Type B pancreatic cell (in vitro differentiated cells): ENCODE measurements at regions not wholly inside any gene's neighbourhood (a gene's known extent, or its start where the extent isn't known, plus 50 kb on each side); places are given as distances from the start of the nearest gene placed in this dataset.

ENCODE experiments used
- DNase-seq: peaks from one replicate; pipeline ENCODE4 v3.0.0; 2021; ENCODE audit warnings: mixed read lengths; ENCODE audit not compliant: unreplicated experiment; ENCODE audit errors: extremely low spot score
- H3K27ac Mint-ChIP-seq: 2 replicates; pipeline ENCODE4 v1.8.0; 2021; ENCODE audit warnings: mild to moderate bottlenecking, mixed read lengths
- H3K27me3 Mint-ChIP-seq: 2 replicates; pipeline ENCODE4 v1.8.0; 2021; ENCODE audit warnings: mixed read lengths
- H3K36me3 Mint-ChIP-seq: 2 replicates; pipeline ENCODE4 v1.8.0; 2021; ENCODE audit warnings: mixed read lengths
- H3K4me1 Mint-ChIP-seq: one replicate; pipeline ENCODE4 v1.8.0; 2021; ENCODE audit warnings: mixed read lengths; ENCODE audit not compliant: unreplicated experiment
- H3K4me3 Mint-ChIP-seq: 2 replicates; pipeline ENCODE4 v1.8.0; 2021; ENCODE audit warnings: mild to moderate bottlenecking, mixed read lengths
- H3K9me3 Mint-ChIP-seq: 2 replicates; pipeline ENCODE4 v1.8.0; 2021; ENCODE audit warnings: mixed read lengths
- CTCF ChIP-seq: fragments of 200-600 bp; sonication (generic); conservative IDR thresholded peaks from 2 replicates; pipeline ENCODE4 v1.5.0; 2021; ENCODE audit warnings: antibody characterized with exemption, mild to moderate bottlenecking

- Mint-ChIP-seq H3K36me3 (no peaks in the 10 kb centered on the region), H3K4me3 (no peak overlapping the region), H3K9me3 (peaks cover 4% of the 10 kb centered on the region), H3K27ac (no peak overlapping the region), H3K27me3 (no peaks in the 10 kb centered on the region), H3K4me1 (peaks cover 3% of the 10 kb centered on the region)
- DNase-seq, result no peak
- TF ChIP-seq CTCF, result no peak
These were observed 200.7 kb upstream of the SLC38A2 start for GRCh38 chr12:46573347-46573658.

- Mint-ChIP-seq H3K9me3 (peaks cover 4% of the 10 kb centered on the region), H3K4me1 (peaks cover 3% of the 10 kb centered on the region), H3K27me3 (no peaks in the 10 kb centered on the region), H3K4me3 (no peak overlapping the region), H3K27ac (no peak overlapping the region), H3K36me3 (no peaks in the 10 kb centered on the region)
- no peak for TF ChIP-seq CTCF
- DNase-seq, result no peak
These were observed 200.2 kb upstream of the SLC38A2 start for GRCh38 chr12:46572644-46573346.

- Mint-ChIP-seq H3K27me3 (no peaks in the 10 kb centered on the region), H3K4me3 (no peak overlapping the region), H3K9me3 (no peaks in the 10 kb centered on the region), H3K27ac (no peak overlapping the region), H3K36me3 (no peaks in the 10 kb centered on the region), H3K4me1 (no peaks in the 10 kb centered on the region)
- DNase-seq, result no peak
- TF ChIP-seq CTCF, result no peak
These were observed 199.0 kb upstream of the SLC38A2 start for GRCh38 chr12:46571608-46572007.

GRCh38 chr12:46569826-46570439, 197.4 kb upstream of the SLC38A2 start:
- Mint-ChIP-seq H3K4me3 (no peak overlapping the region), H3K9me3 (peaks cover 5% of the 10 kb centered on the region), H3K36me3 (no peaks in the 10 kb centered on the region), H3K4me1 (no peaks in the 10 kb centered on the region), H3K27ac (no peak overlapping the region), H3K27me3 (no peaks in the 10 kb centered on the region)
- no peak for TF ChIP-seq CTCF
- no peak for DNase-seq

GRCh38 chr12:46567667-46568066, 195.1 kb upstream of the SLC38A2 start:
- Mint-ChIP-seq H3K27me3 (no peaks in the 10 kb centered on the region), H3K36me3 (no peaks in the 10 kb centered on the region), H3K27ac (no peak overlapping the region), H3K4me1 (peaks cover 3% of the 10 kb centered on the region), H3K4me3 (no peak overlapping the region), H3K9me3 (peaks cover 5% of the 10 kb centered on the region)
- no peak for TF ChIP-seq CTCF
- DNase-seq, result no peak
